HEK293 (cell line): ENCODE measurements at regions not wholly inside any gene's neighbourhood (a gene's known extent, or its start where the extent isn't known, plus 50 kb on each side); places are given as distances from the start of the nearest gene placed in this dataset.

ENCODE experiments used
- CTCF ChIA-PET: fragments of 350-600 bp; formaldehyde crosslinking; extraction: SDS; loops from one replicate; lab custom pipeline; 2021; ENCODE audit warnings: antibody characterized with exemption; lab: Yijun Ruan, JAX
- POLR2A ChIA-PET: fragments of 300-600 bp; formaldehyde crosslinking; extraction: SDS; loops from one replicate; lab custom pipeline; 2020; ENCODE audit warnings: antibody characterized with exemption, inconsistent platforms; lab: Yijun Ruan, JAX
- H3K27ac ChIP-seq: fragments of 200-500 bp; sonication (Bioruptor generic); 2 replicates; pipeline ENCODE4 v1.5.1; 2014; ENCODE audit warnings: low read depth, low read length, control low read depth, inconsistent platforms; ENCODE audit errors: extremely low read depth
- H3K36me3 ChIP-seq, 2 experiments: fragments of 200-500 bp in 1 of 2; sonication (Bioruptor generic) in 1 of 2; 1 replicate in 1 of 2; 2 replicates in 1 of 2; pipeline ENCODE4 v1.5.1; 2014 to 2017; ENCODE audit warnings: inconsistent platforms in 2 of 2, low read length in 2 of 2; ENCODE audit not compliant: control insufficient read depth in 2 of 2, insufficient read depth in 1 of 2
- H3K4me1 ChIP-seq: fragments of 200-500 bp; sonication (Bioruptor generic); 2 replicates; pipeline ENCODE4 v1.5.1; 2014; ENCODE audit warnings: mild to moderate bottlenecking, low read length, inconsistent platforms; ENCODE audit not compliant: control insufficient read depth, insufficient read depth
- H3K4me3 ChIP-seq: 2 replicates; pipeline ENCODE4 v1.5.1; 2011; ENCODE audit warnings: low read depth, mild to moderate bottlenecking, control low read depth, low read length, moderate library complexity
- H3K9me3 ChIP-seq: fragments of 200-500 bp; sonication (Bioruptor generic); 2 replicates; pipeline ENCODE4 v1.5.1; 2014; ENCODE audit warnings: low read depth, low read length, inconsistent platforms; ENCODE audit not compliant: control insufficient read depth, insufficient read depth
- BCL11B ChIP-seq: fragments of 450-650 bp; formaldehyde crosslinking; IDR thresholded peaks from 2 replicates; pipeline ENCODE4 v1.5.1; 2016; ENCODE audit warnings: low read depth, missing biosample characterization, missing genetic modification characterization
- HOXC10 ChIP-seq: sonication (generic); formaldehyde crosslinking; IDR thresholded peaks from 2 replicates; pipeline ENCODE4 v1.8.1; 2023; ENCODE audit warnings: mild to moderate bottlenecking, missing genetic modification reagents
- IKZF3 ChIP-seq: fragments of 450-650 bp; IDR thresholded peaks from 2 replicates; pipeline ENCODE4 v1.5.0; 2018; ENCODE audit warnings: missing biosample characterization, mild to moderate bottlenecking, missing genetic modification characterization, moderate library complexity
- KLF1 ChIP-seq: fragments of 450-650 bp; formaldehyde crosslinking; IDR thresholded peaks from 2 replicates; pipeline ENCODE4 v1.5.1; 2016; ENCODE audit warnings: missing biosample characterization, missing genetic modification characterization
- SCRT2 ChIP-seq: fragments of 450-650 bp; formaldehyde crosslinking; IDR thresholded peaks from 2 replicates; pipeline ENCODE4 v1.5.1; 2016; ENCODE audit warnings: missing biosample characterization, missing genetic modification characterization
- TCF7L2 ChIP-seq: IDR thresholded peaks from 2 replicates; pipeline ENCODE4 v1.6.1; 2011; ENCODE audit warnings: low read depth, mild to moderate bottlenecking, inconsistent platforms, low read length, moderate library complexity, borderline replicate concordance
- TRIM28 ChIP-seq: IDR thresholded peaks from 2 replicates; pipeline ENCODE4 v1.6.1; 2011; ENCODE audit warnings: low read length, control low read depth, borderline replicate concordance
- ZNF292 ChIP-seq: fragments of 450-650 bp; formaldehyde crosslinking; IDR thresholded peaks from 2 replicates; pipeline ENCODE4 v1.5.1; 2016; ENCODE audit warnings: low read depth, missing biosample characterization, missing genetic modification characterization, borderline replicate concordance
- ZNF623 ChIP-seq: fragments of 450-650 bp; formaldehyde crosslinking; IDR thresholded peaks from 2 replicates; pipeline ENCODE4 v1.5.1; 2016; ENCODE audit warnings: missing biosample characterization, missing genetic modification characterization
- ZNF701 ChIP-seq: fragments of 450-650 bp; formaldehyde crosslinking; IDR thresholded peaks from 2 replicates; pipeline ENCODE4 v1.5.1; 2016; ENCODE audit warnings: missing biosample characterization, missing genetic modification characterization
- ZNF747 ChIP-seq: fragments of 450-650 bp; formaldehyde crosslinking; IDR thresholded peaks from 2 replicates; pipeline ENCODE4 v1.5.1; 2016; ENCODE audit warnings: missing biosample characterization, missing genetic modification characterization
- ZNF768 ChIP-seq: fragments of 450-650 bp; formaldehyde crosslinking; IDR thresholded peaks from 2 replicates; pipeline ENCODE4 v1.5.1; 2018; ENCODE audit warnings: missing biosample characterization, mild to moderate bottlenecking, missing genetic modification characterization
- ZNF776 ChIP-seq: fragments of 450-650 bp; formaldehyde crosslinking; IDR thresholded peaks from 2 replicates; pipeline ENCODE4 v1.5.0; 2017; ENCODE audit warnings: missing biosample characterization, missing genetic modification characterization, borderline replicate concordance
- ZNF830 ChIP-seq: fragments of 450-650 bp; IDR thresholded peaks from 2 replicates; pipeline ENCODE4 v1.5.0; 2018; ENCODE audit warnings: missing biosample characterization, missing genetic modification characterization, low read depth, mild to moderate bottlenecking, moderate library complexity
- TF ChIP-seq, protein P1 (sequence below): fragments of 450-650 bp; formaldehyde crosslinking; IDR thresholded peaks from 2 replicates; pipeline ENCODE4 v1.5.1; 2017; ENCODE audit warnings: missing biosample characterization, mild to moderate bottlenecking, missing genetic modification characterization, moderate library complexity
- TF ChIP-seq, protein P2 (sequence below): fragments of 450-650 bp; formaldehyde crosslinking; IDR thresholded peaks from 2 replicates; pipeline ENCODE4 v1.5.1; 2016; ENCODE audit warnings: missing biosample characterization, missing genetic modification characterization
- TF ChIP-seq, protein P3 (sequence below): fragments of 450-650 bp; formaldehyde crosslinking; IDR thresholded peaks from 2 replicates; pipeline ENCODE4 v1.5.1; 2016; ENCODE audit warnings: missing biosample characterization, missing genetic modification characterization
- TF ChIP-seq, protein P4 (sequence below): fragments of 450-650 bp; formaldehyde crosslinking; IDR thresholded peaks from 2 replicates; pipeline ENCODE4 v1.5.1; 2016; ENCODE audit warnings: missing biosample characterization, missing genetic modification characterization
- TF ChIP-seq, protein P5 (sequence below): fragments of 450-650 bp; formaldehyde crosslinking; IDR thresholded peaks from 2 replicates; pipeline ENCODE4 v1.5.1; 2017; ENCODE audit warnings: missing biosample characterization, missing genetic modification characterization

DNA sequence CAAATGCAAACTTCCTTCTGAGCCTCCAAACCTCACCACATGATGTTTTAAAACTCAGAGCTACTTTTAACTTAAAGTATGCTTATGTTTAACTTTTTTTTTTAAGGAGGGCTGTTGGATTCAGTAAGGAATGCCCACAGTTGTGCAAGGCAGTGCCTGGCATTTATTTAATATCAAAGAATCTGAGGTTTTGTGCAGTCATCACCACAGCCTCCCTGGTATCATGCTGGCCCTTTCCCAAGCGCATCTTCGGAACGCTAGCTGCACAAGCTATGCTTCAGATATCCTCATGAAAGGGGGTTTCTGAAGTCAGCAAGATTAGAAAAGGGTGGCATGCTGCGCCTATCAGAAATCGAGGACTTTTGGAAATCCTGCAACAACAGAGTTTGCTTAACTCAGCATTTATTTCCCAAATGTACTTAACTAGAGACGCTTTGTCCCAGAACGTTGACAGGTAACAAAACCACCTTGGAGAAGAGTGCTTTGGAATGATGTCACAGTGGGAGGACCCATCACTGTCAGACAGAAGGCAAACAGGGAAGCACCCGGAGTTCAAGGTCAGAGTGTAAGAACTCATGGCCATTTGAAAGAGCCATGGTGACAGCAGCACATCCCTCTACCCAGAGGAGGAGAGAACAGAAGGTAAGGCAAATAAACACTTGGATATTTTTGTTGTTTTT lies 120.2 kb upstream of the IGF1R start:
- POLR2A ChIA-PET, result no interaction called here
- Histone ChIP-seq H3K9me3 (no peaks in the 10 kb centered on the region), H3K36me3 (no peaks in the 10 kb centered on the region), H3K27ac (no peak overlapping the region), H3K4me1 (no peaks in the 10 kb centered on the region), H3K4me3 (no peak overlapping the region)
- CTCF ChIA-PET, result interaction anchor here (0.7 to 2.9 kb wide), 6 partner anchors 9 to 549 kb away, joined by 3 to 17 read pairs (median 3); no protein-coding TSS in a partner anchor
- TF ChIP-seq, protein P1, sequence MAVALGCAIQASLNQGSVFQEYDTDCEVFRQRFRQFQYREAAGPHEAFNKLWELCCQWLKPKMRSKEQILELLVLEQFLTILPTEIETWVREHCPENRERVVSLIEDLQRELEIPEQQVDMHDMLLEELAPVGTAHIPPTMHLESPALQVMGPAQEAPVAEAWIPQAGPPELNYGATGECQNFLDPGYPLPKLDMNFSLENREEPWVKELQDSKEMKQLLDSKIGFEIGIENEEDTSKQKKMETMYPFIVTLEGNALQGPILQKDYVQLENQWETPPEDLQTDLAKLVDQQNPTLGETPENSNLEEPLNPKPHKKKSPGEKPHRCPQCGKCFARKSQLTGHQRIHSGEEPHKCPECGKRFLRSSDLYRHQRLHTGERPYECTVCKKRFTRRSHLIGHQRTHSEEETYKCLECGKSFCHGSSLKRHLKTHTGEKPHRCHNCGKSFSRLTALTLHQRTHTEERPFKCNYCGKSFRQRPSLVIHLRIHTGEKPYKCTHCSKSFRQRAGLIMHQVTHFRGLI (tag by site-specific recombination), result no peak
- no peak for TF ChIP-seq KLF1 (tag by site-specific recombination)
- no peak for TF ChIP-seq BCL11B (tag by site-specific recombination)
- no peak for TF ChIP-seq TRIM28
- no peak for TF ChIP-seq SCRT2 (tag by site-specific recombination)
- no peak for TF ChIP-seq HOXC10 (CRISPR knock-in tag)
- TF ChIP-seq ZNF701 (tag by site-specific recombination), result no peak
- TF ChIP-seq, protein P2, sequence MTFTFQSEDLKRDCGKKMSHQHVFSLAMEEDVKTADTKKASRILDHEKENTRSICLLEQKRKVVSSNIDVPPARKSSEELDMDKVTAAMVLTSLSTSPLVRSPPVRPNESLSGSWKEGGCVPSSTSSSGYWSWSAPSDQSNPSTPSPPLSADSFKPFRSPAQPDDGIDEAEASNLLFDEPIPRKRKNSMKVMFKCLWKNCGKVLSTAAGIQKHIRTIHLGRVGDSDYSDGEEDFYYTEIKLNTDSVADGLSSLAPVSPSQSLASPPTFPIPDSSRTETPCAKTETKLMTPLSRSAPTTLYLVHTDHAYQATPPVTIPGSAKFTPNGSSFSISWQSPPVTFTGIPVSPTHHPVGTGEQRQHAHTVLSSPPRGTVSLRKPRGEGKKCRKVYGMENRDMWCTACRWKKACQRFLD, result no peak
- TF ChIP-seq, protein P3, sequence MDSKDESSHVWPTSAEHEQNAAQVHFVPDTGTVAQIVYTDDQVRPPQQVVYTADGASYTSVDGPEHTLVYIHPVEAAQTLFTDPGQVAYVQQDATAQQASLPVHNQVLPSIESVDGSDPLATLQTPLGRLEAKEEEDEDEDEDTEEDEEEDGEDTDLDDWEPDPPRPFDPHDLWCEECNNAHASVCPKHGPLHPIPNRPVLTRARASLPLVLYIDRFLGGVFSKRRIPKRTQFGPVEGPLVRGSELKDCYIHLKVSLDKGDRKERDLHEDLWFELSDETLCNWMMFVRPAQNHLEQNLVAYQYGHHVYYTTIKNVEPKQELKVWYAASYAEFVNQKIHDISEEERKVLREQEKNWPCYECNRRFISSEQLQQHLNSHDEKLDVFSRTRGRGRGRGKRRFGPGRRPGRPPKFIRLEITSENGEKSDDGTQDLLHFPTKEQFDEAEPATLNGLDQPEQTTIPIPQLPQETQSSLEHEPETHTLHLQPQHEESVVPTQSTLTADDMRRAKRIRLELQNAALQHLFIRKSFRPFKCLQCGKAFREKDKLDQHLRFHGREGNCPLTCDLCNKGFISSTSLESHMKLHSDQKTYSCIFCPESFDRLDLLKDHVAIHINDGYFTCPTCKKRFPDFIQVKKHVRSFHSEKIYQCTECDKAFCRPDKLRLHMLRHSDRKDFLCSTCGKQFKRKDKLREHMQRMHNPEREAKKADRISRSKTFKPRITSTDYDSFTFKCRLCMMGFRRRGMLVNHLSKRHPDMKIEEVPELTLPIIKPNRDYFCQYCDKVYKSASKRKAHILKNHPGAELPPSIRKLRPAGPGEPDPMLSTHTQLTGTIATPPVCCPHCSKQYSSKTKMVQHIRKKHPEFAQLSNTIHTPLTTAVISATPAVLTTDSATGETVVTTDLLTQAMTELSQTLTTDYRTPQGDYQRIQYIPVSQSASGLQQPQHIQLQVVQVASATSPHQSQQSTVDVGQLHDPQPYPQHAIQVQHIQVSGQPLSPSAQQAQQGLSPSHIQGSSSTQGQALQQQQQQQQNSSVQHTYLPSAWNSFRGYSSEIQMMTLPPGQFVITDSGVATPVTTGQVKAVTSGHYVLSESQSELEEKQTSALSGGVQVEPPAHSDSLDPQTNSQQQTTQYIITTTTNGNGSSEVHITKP, result no peak
- TF ChIP-seq ZNF747 (tag by site-specific recombination), result no peak
- TF ChIP-seq IKZF3 (tag by site-specific recombination), result no peak
- TF ChIP-seq, protein P4, sequence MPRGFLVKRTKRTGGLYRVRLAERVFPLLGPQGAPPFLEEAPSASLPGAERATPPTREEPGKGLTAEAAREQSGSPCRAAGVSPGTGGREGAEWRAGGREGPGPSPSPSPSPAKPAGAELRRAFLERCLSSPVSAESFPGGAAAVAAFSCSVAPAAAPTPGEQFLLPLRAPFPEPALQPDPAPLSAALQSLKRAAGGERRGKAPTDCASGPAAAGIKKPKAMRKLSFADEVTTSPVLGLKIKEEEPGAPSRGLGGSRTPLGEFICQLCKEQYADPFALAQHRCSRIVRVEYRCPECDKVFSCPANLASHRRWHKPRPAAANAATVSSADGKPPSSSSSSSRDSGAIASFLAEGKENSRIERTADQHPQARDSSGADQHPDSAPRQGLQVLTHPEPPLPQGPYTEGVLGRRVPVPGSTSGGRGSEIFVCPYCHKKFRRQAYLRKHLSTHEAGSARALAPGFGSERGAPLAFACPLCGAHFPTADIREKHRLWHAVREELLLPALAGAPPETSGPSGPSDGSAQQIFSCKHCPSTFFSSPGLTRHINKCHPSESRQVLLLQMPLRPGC (tag by site-specific recombination), result no peak
- no peak for TF ChIP-seq ZNF623
- TF ChIP-seq, protein P5, sequence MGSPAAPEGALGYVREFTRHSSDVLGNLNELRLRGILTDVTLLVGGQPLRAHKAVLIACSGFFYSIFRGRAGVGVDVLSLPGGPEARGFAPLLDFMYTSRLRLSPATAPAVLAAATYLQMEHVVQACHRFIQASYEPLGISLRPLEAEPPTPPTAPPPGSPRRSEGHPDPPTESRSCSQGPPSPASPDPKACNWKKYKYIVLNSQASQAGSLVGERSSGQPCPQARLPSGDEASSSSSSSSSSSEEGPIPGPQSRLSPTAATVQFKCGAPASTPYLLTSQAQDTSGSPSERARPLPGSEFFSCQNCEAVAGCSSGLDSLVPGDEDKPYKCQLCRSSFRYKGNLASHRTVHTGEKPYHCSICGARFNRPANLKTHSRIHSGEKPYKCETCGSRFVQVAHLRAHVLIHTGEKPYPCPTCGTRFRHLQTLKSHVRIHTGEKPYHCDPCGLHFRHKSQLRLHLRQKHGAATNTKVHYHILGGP (tag by site-specific recombination), result no peak
- no peak for TF ChIP-seq ZNF830 (tag by site-specific recombination)
- no peak for TF ChIP-seq ZNF292 (tag by site-specific recombination)
- TF ChIP-seq TCF7L2, result no peak
- no peak for TF ChIP-seq ZNF776 (tag by site-specific recombination)
- no peak for TF ChIP-seq ZNF768
- TF ChIP-seq, all 188 proteins: peak for 0
